Activated T-helper 9 cell treated with anti-CD3 and anti-CD28 coated beads, Interleukin-2, amount 50 U/mL, for 16 hours (primary cell): ENCODE measurements at regions not wholly inside any gene's neighbourhood (a gene's known extent, or its start where the extent isn't known, plus 50 kb on each side); places are given as distances from the start of the nearest gene placed in this dataset.
"Not testable (repeated sequence)": the region's sequence is repeated elsewhere in the genome, so short reads cannot be mapped to it uniquely, and the experiment has no call there.

ENCODE experiments used
- DNase-seq: peaks from one replicate; pipeline ENCODE4 v3.0.0-alpha.2; 2020; ENCODE audit warnings: low read depth

DNA sequence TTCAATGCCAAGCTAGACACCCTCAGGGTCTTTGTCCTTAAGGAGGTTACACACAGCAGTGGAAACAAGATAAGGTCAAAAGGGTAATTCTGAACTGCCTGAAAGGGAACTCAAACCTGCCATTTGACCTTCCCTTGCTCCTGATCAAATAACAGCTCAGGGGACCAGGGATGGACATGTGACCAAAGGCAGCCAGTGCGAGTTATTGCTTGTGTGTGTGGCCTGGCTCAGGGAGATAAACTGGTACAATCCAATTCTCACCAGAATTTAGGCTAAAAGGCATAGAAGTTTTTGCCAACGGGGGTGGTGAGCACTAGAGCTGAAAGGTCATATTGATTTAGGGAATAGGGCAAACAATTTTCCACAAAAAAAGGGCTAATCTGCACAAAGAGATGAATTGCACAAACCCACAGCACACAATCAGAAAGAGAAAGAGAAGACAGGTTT is 349.9 kb upstream of the AUTS2 start:
- DNase-seq = not testable (repeated sequence)

DNA sequence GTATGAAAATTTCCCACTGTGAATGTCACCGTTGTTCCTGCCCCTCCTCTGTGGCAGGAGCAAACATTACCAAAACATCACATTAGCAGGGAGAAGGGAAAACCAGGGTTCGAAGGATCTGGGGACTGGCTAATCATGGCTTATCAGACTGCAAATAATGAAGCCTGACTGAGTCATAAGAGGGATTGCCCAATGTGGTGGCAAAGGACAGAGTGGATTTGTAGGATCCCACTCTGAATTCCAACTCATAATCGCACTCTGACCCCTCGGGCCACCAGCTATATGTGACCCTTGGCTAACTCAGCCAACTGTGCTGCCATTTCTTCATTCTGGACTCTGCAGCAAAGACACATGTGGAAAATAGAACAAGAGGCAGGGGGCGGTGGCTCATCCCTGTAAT is 347.3 kb upstream of the AUTS2 start:
- no peak for DNase-seq

DNA sequence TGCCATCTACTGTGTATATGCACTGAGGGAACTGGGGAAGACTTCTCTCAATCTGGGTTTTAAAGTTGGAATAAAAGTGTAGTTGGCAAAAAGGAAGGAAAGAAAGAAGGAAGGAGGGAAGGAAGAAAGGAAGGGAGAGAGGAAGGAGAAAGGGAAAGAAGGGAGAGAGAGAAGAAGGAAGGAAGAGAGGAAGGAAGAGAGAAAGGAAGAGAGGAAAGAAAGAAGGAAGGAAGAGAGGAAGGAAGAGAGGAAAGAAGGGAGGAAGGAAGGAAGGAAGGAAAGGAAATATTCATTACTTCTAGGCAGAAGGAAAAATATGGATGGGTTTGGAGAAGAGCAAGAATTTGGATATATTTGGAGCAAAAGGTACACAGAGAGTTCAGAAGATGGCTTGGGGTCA is 343.6 kb upstream of the AUTS2 start:
- DNase-seq = no peak

DNA sequence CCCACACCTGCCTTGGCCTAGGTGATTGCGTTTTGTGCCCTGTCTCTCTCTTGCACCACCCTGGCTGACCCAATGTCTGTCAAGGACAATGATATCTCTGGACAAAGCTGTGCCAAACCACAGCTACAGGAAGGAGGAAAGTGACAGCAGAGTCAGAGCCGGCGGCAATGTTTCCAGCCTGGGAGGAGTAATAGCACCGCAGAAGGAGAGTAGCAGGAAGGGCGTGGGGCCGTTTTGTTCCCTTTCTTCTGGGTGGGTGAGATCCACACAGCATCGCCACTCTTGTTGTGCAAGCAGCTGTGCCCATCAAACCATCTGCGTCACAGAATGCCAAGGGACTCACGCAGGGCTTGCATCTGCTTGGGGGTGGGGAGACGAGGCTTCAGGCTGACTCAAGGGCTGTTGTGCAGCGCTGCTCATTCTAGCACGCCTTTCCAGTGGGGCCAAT is 341.6 kb upstream of the AUTS2 start:
- no peak for DNase-seq

DNA sequence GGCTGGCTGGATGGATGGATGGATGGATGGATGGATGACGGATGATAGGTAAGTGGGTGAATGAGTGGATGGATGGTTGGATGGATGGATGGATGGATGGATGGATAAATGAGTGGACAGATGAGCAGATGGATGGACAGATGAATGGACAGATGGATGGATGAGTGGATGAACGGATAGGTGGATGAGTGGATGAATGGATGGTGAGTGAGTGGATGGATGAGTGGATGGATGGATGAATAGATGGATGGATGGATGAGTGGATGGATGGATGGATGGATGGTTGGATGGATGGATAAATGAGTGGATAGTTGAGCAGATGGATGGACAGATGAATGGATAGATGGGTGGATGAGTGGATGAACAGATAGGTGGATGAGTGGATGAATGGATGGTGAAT is 340.7 kb upstream of the AUTS2 start:
- no peak for DNase-seq

DNA sequence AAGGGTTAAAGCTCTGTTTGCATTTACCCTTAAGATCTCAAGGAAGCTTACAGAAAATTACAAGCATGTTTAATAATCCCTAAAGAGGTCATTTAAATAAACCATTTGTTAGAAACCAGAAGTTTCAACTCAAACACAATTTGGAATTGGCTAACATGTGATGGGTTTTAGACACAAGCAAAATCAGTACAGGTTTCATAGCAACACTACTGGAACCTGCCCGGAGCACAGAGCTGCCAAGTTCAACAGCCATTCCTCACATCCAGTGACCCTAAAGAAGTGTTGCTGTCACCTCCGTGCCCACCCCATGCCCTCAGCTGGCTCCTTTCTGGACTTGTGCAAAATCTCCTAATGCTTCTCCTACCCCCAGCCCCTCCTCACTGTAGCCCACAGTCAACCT is 338.8 kb upstream of the AUTS2 start:
- DNase-seq = no peak

DNA sequence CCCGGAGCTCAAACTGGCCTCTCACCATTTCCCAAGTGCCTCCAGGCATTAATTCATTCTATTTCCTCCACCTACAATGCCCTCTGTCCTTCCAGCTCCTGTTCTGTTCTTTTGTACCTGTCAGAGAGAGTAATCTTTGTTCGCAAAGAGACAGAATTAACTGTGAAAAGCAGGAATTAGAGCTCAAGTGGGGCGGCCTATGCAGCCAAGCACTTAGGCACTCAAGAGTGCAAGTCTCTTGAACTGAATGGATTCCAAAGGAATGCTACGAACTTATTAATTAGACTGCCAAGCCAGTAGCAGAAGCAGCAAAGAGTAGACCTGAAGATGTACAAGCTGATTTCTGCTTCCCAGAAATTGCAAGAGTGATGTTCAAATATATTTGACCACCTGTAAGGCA is 338.3 kb upstream of the AUTS2 start:
- no peak for DNase-seq

DNA sequence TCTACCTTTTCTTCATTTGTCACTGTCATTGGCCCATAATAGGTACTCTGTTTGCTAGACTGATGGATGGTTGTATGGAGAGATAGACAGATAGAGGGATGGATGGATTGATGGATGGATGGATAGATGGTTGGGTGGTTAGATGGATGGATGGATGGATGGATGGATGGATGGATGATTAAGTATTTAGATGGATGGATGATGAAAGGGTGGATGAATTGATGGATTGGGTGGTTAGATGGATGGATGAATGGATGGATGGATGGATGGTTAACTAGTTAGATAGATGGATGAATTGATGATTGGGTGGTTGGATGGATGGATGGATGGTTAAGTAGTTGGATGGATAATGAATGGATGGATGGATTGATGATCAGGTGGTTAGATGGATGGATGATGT is 334.7 kb upstream of the AUTS2 start:
- no peak for DNase-seq

DNA sequence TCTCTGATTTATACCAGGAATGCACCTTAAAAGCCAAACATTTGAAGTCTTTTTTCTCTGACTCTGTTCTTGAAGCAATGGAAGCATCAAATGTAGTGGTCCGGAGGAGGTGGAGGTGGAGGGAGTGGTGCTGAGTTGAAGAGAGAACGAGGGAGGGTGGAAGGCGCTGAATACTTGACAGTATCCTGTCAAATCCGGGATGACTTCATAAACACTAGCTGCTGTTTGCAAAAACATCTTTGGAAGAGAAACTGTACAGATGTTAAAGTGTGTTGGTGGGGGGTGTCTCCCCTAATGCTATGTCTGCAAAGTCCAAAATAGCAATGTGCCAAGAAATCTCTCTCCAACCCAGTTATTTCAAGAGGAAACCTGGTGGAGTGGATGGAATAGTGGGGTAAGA is 328.5 kb upstream of the AUTS2 start:
- no peak for DNase-seq

DNA sequence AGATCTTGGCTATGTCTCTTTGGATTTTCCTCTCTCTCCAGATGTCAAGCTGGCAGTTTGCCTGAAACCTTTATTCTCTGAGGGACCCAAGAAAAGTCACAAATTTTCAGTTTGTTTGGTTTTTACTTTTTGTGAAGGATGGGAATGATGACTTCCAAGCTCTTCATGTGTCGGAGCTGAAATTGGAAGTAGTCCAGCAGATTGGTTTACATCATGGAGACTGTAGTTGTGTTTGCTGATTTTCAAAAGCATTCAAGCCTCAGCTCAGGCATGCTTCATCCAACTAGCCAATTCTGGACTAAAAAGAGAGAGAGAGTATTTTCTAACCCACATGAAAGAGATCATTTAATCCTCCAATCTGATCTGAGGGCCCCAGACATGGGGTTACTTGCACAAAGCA is 326.2 kb upstream of the AUTS2 start:
- DNase-seq = no peak

DNA sequence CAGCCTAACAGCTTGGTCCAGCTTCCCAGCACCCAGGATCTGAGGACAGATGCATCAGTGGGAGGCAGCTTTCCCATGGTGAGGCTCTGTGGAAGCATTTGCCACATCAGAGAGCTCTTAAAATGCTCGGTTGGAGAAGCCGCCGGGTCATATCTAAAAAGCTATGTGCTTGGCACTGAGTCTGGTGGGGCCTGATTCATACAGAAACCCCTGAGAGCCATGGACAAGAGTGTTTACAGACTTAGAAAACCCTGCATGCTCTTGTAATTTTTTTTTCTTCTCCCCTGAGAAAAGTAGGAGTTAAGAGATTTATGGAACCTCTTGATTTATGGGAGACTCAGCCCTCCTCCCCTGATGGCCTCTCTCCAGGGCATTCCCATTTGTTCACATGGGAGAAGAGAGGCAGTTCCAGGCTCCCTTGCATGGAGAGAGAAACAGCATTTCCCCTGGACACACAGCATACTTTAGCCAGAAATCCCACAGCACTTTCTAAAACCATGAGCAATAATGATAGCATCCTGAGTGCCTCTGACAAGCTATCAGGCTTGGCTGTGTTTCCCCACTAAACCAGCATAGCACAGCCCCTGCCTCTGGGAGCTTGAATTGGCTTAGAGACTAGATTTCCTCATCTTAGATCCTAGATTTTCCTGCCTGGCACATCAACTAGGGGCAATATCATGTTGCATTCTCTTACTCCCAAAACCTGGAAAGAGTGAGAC is 322.1 kb upstream of the AUTS2 start:
- no peak for DNase-seq

DNA sequence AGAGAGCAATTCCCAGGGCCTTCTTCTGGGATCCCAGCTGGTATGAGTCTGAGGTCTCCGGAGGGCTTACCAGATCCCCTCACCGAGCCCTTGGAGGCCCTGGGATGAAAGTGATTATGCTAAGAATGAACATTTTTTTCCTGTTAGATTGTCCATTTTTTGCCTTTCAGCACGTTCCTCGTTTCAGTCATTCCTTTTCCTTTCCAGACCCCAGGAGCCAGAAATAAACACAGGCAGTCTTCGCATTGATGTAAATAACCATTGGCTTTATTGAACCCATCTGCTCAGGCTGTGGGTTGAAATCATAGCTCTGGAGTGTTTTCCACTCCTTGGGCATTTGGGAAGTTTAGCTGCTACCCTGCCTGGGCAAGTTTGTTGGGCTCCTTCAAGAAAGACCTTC is 320.9 kb upstream of the AUTS2 start:
- DNase-seq = no peak

DNA sequence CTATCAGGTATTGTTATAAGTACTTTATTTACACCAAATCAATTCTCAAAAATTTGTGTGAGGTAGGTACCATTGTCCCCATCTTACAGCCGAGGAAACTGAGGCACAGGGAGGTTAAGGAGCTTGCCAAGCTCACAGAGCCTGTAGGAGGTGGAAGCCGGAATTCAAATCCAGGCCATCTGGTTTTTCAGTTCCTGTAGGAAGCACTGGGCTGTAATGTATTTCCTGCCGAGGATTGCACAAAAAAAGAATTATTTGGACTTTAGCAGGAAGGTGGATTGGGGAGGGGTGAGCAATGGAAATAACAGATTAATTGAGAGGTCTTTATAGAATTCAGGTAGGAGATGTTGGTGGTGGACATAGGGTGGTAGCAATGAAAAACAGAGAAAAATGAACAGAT is 315.3 kb upstream of the AUTS2 start:
- DNase-seq = no peak

DNA sequence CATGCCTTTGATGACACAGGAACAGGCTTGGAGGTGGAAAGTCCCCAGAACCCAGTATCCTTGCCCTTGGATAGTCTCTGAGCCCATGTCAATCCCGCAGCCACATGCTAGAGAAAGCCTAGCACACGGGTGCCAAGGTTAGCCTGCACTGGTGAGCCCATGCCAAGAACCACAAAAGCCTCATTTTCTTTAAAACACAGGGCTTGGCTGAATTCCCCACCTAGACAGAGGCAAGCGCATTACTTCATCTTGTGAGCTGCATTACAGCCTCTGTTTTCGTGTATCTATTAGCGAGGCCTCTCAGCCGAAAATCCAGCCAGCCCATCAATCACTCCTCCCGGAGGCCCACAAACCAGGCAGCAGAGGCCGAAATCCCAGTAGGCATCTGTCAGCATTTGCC is 314.9 kb upstream of the AUTS2 start:
- no peak for DNase-seq

DNA sequence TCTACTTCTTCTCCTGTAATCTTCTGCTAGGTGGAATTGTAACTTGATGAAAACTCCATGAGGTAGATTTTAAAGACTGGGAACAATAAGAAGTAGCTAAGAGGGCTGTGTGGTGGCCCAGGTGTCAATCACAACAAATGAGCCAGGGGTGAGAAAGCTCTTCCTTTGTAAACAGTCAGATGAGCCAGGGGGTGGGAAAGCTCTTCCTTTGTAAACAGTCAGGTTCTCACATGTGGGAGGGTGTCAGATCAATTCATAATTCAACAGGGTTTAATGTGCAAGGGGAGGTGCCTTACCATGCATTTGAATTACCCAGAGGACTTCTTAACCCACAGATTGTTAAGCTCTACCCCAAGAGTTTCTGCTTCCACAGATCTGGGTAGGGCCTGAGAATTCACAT is 312.4 kb upstream of the AUTS2 start:
- DNase-seq = no peak

DNA sequence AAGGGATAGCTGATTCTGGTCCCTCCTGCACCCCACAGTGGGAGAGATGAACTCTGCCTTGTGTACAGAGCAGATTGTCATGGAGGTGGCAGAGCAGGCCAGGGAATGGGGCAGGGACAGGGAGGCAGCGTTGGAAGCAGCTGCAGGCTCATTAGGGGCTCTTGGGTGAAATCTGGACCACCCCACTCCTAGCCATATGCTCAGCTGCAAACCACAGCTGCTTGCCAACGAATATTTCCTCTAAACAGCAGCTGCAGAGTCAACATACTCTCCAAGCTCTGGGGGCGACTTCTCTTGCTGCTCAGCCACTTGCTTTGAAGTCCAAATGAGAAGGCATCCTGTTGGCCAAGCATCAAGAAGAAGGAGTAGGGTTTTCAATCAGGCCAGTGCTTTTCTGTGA is 302.3 kb upstream of the AUTS2 start:
- no peak for DNase-seq

DNA sequence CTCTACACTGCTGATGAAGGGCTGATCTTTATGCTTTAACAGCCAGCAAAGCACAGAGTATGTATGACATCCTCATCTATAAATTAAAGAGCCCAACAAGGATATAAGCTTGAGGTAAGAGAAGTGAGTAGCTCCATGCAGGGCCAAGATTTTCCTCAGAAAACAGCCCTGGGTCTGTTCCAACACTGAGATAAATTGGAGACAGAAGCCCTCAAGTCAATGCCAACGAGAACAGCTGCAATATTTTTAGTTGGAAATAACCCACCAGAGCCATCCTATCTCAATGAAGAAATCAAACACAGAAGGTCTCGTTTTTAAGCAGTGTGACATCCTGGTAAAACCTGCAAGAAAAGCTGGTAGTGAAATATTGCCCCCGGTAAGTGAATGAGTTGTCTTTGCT is 297.0 kb upstream of the AUTS2 start:
- no peak for DNase-seq

DNA sequence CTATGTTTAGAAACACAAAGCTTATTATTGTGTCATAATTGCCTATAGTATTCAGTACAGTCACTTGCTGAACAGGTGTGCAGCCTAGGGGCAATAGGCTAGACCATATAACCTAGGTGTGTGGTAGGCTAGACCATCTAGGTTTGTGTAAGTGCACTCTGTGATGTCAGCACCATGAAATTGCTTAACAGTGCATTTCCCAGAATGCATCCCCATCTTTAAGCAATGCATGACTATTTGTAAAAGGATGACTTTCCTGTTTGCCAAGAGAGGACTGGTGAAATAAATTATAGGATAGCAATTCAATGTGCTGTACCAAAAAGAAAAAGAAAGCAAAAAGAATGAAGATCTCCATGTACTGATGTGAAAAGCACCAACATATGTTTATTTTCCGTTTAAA is 288.7 kb upstream of the AUTS2 start:
- no peak for DNase-seq

DNA sequence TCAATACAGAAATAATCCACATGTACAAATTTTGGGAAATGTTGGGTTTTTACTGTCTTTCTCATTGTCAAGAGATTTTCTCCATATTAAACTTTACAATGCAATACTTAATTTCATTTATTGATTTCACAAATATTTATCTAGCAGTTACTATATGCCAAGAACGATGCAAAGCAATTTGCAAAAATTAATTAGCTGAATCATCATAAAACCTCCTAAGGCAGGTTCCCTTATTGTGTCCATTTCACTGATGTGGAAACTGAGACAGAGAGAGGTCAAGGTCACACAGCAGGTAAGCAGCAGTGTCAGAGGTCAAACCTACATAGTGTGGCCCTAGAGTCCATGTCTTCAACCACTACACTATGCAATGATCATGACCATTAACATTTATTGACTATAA is 286.8 kb upstream of the AUTS2 start:
- no peak for DNase-seq

DNA sequence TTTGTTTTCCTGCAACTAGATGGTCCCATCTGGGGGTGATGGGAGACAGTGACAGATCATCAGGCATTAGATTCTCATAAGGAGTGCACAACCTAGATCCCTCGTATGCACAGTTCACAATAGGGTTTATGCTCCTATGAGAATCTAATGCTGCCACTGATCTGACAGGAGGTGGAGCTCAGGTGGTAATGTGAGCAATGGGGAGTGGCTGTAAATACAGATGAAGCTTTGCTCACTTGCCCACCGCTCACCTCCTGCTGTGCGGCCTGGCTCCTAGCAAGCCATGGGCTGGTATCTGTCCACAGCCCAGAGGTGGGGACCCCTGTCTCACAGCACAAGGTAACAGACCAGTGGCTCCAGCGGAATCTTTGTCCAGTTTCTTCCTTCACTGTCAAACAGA is 284.4 kb upstream of the AUTS2 start:
- DNase-seq = not testable (repeated sequence)

DNA sequence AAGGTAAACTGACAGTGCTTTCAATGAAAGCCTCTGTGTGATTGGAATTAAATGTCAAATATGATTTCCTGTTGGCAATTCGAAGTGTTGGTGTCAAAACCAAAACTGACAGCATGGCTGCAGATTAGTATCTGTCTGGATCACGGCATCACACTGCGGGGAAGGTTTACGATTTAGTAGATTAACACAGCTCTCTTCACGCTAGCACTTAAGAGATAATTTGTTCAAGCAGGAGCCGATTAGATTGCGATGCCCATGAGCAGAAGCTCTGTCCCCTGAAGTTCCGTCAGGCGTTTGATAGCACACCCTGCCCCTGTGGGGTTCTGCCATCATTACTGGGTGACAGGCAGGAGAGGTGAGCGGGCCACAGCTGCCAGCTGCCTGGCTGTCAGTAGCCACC is 279.5 kb upstream of the AUTS2 start:
- DNase-seq = no peak

DNA sequence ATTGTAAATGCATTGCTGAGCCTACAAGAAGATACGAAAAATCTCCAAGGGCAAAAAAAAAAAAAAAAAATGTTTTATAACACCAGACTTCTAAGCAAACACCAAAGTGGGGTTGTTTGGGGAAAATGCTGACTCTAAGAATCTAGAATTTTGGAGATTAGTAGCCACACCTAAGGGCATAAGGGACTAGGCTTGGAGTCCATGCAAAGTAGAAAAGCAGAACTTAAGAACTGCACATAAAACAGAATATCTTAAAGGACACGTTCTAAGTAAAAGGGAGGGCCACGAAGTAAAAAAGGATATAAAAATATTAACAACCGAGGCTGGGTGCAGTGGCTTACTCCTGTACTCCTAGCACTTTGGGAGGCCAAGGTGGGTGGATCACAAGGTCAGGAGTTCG is 269.8 kb upstream of the AUTS2 start:
- no peak for DNase-seq

DNA sequence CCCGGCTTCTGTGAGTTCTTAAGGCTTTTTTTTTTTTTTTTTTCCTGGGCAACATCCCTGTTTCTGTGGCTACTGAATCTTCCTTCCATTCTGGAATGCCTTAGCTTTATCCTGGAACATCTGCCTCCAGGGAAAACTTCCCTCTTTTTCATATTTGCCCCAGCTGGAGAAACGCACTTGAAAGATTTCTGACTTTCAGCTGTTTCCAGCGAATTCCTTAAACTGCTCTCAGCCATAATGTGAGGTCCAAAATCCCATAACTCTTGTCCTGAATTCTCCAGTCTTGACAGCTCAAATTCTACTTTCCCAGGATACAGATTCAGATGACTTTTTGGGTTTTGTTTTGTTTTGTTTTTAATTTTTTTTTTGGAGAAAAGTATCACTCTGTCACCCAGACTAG is 263.6 kb upstream of the AUTS2 start:
- DNase-seq = no peak

DNA sequence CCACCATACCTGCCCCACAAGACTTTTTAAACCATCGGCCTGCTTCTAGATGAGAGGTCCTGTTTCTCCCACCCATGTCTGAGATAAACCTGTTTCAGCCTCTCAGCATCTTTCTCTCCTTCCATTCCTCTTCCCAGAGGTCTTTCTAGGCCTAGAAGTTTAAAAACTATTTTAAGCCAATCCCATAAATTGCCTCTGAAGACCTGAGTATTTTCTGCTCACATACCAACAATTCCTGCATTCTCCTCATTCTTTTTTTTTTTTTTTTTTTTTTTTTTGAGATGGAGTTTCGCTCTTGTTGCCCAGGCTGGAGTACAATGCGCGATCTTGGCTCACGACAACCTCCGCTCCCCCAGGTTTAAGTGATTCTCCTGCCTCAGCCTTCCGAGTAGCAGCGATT is 262.9 kb upstream of the AUTS2 start:
- DNase-seq = no peak

DNA sequence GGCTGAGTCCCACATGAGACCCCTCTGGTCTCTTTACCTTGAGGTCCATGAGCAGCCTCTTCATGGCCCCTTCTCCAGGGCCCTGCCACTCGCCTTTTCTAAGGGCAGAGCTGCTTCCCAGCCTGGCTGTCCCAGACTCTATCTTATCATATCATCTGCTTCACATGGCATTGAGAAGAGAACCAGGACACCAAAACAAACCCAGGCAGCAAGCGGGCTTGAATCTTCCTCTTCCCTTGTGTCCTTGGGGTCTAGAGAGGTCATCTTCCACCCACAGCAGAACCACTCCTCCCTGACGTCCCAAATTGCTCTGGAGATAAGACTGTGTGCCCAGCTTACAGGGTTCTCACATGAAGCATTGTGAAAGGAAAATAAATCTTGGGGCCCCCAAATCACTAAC is 261.3 kb upstream of the AUTS2 start:
- DNase-seq = no peak
